ENCODE measurements at regions not wholly inside any gene's neighbourhood (a gene's known extent, or its start where the extent isn't known, plus 50 kb on each side); places are given as distances from the start of the nearest gene placed in this dataset.

GRCh38 chr15:87470923-87471322 is 785.6 kb downstream of the NTRK3 start:
- TF ChIP-seq CTCF (IDR thresholded peaks at IDR 0.05; ENCODE audit: low read depth, low read length): no peak
- TF ChIP-seq EZH2phosphoT487 (IDR thresholded peaks at IDR 0.05; ENCODE audit: low read depth): no peak
